HFFc6 (cell line): ENCODE measurements at regions not wholly inside any gene's neighbourhood (a gene's known extent, or its start where the extent isn't known, plus 50 kb on each side); places are given as distances from the start of the nearest gene placed in this dataset.

Source experiments
- DNase-seq: peaks from one replicate; pipeline ENCODE4 v3.0.0-alpha.2; 2018
- H3K27ac Mint-ChIP-seq: 2 replicates; pipeline ENCODE4 v1.8.0; 2020; ENCODE audit warnings: mild to moderate bottlenecking, mixed read lengths
- H3K27me3 Mint-ChIP-seq: 2 replicates; pipeline ENCODE4 v1.8.0; 2021; ENCODE audit warnings: mild to moderate bottlenecking, moderate library complexity, mixed read lengths; ENCODE audit not compliant: insufficient read depth
- H3K36me3 Mint-ChIP-seq: 2 replicates; pipeline ENCODE4 v1.8.0; 2021; ENCODE audit warnings: low read depth, mixed read lengths
- H3K4me1 Mint-ChIP-seq: 2 replicates; pipeline ENCODE4 v1.8.0; 2020; ENCODE audit warnings: low read depth, mixed read lengths
- H3K4me3 Mint-ChIP-seq: 2 replicates; pipeline ENCODE4 v1.8.0; 2020; ENCODE audit warnings: mild to moderate bottlenecking, moderate library complexity, mixed read lengths
- H3K9me3 Mint-ChIP-seq: 2 replicates; pipeline ENCODE4 v1.8.0; 2020; ENCODE audit warnings: mild to moderate bottlenecking, mixed read lengths
- CTCF ChIP-seq: fragments of 200-600 bp; sonication (generic); IDR thresholded peaks from 2 replicates; pipeline ENCODE4 v1.5.0; 2021; ENCODE audit warnings: antibody characterized with exemption, mild to moderate bottlenecking

GRCh38 chr13:74747186-74747955, 613.2 kb upstream of the KLF12 start:
- Mint-ChIP-seq H3K4me1 (no peaks in the 10 kb centered on the region), H3K27ac (no peak overlapping the region), H3K36me3 (no peaks in the 10 kb centered on the region), H3K4me3 (no peak overlapping the region), H3K9me3 (no peaks in the 10 kb centered on the region), H3K27me3 (peaks cover 9% of the 10 kb centered on the region)
- TF ChIP-seq CTCF, result no peak
- no peak for DNase-seq

GRCh38 chr13:74743992-74744391, 609.8 kb upstream of the KLF12 start:
- H3K36me3 Mint-ChIP-seq, result no peaks in the 10 kb centered on the region
- no peak for DNase-seq
- peaks cover 12% of the 10 kb centered on the region for H3K27me3 Mint-ChIP-seq
- H3K9me3 Mint-ChIP-seq, result no peaks in the 10 kb centered on the region
- no peaks in the 10 kb centered on the region for H3K4me1 Mint-ChIP-seq
- TF ChIP-seq CTCF, result no peak
- no peak overlapping the region for H3K4me3 Mint-ChIP-seq
- no peak overlapping the region for H3K27ac Mint-ChIP-seq

GRCh38 chr13:74741732-74742131, 607.5 kb upstream of the KLF12 start:
- DNase-seq, result no peak
- Mint-ChIP-seq H3K4me3 (no peak overlapping the region), H3K9me3 (no peaks in the 10 kb centered on the region), H3K27me3 (peaks cover 6% of the 10 kb centered on the region), H3K27ac (no peak overlapping the region), H3K4me1 (no peaks in the 10 kb centered on the region), H3K36me3 (no peaks in the 10 kb centered on the region)
- TF ChIP-seq CTCF, result no peak

GRCh38 chr13:74732736-74733385, 598.7 kb upstream of the KLF12 start:
- no peak for TF ChIP-seq CTCF
- Mint-ChIP-seq H3K27ac (no peak overlapping the region), H3K36me3 (no peaks in the 10 kb centered on the region), H3K4me1 (no peaks in the 10 kb centered on the region), H3K9me3 (no peaks in the 10 kb centered on the region), H3K4me3 (no peak overlapping the region), H3K27me3 (peaks cover 5% of the 10 kb centered on the region)
- DNase-seq, result no peak

GRCh38 chr13:74731731-74732130, 597.5 kb upstream of the KLF12 start:
- no peak for DNase-seq
- Mint-ChIP-seq H3K4me3 (no peak overlapping the region), H3K36me3 (no peaks in the 10 kb centered on the region), H3K27ac (no peak overlapping the region), H3K9me3 (no peaks in the 10 kb centered on the region), H3K4me1 (no peaks in the 10 kb centered on the region), H3K27me3 (peaks cover 5% of the 10 kb centered on the region)
- TF ChIP-seq CTCF, result no peak
